ENCODE measurements at regions not wholly inside any gene's neighbourhood (a gene's known extent, or its start where the extent isn't known, plus 50 kb on each side); places are given as distances from the start of the nearest gene placed in this dataset.
"Not testable (repeated sequence)": the region's sequence is repeated elsewhere in the genome, so short reads cannot be mapped to it uniquely, and the experiment has no call there.

DNA sequence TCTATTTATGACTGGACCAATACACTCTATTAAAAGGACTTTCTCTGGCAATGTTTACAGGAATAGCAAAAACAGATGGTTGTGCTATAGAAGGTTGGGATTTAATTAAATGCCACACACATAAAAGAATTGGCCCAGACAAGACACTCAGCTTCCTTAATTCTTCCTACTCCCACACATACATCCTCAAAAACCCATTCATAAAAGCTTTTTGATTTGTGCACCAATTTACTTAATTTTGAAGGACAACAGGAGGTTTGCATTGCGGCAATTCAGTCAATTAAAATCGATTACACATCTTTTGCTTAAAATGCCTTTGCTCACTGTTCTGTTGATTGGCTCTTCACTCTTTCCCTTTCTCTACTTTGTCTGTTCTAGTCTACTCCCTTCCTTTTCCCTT lies 317.1 kb downstream of the CBLL2 start:
- no peaks in the 10 kb centered on the region for H3K36me3 ChIP-seq (ENCODE audit: low read depth, missing control alignments)
- WGBS, 2 donors, result 68 to 82% methylated on average over 2 of the region's 2 CpGs
- no peaks in the 10 kb centered on the region for H3K9me3 ChIP-seq
- no peak overlapping the region for H3K4me3 ChIP-seq
- no peak for DNase-seq
- no peaks in the 10 kb centered on the region for H3K4me1 ChIP-seq
- H3K27me3 ChIP-seq, result no peaks in the 10 kb centered on the region
- intact Hi-C loops (cut with DNase I; ENCODE audit: low total_unique reads), result no loop called here
- TF ChIP-seq POLR2A (IDR thresholded peaks at IDR 0.05), result no peak
- TF ChIP-seq, protein P1, sequence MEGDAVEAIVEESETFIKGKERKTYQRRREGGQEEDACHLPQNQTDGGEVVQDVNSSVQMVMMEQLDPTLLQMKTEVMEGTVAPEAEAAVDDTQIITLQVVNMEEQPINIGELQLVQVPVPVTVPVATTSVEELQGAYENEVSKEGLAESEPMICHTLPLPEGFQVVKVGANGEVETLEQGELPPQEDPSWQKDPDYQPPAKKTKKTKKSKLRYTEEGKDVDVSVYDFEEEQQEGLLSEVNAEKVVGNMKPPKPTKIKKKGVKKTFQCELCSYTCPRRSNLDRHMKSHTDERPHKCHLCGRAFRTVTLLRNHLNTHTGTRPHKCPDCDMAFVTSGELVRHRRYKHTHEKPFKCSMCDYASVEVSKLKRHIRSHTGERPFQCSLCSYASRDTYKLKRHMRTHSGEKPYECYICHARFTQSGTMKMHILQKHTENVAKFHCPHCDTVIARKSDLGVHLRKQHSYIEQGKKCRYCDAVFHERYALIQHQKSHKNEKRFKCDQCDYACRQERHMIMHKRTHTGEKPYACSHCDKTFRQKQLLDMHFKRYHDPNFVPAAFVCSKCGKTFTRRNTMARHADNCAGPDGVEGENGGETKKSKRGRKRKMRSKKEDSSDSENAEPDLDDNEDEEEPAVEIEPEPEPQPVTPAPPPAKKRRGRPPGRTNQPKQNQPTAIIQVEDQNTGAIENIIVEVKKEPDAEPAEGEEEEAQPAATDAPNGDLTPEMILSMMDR (IDR thresholded peaks at IDR 0.05), result no peak
- H3K27ac ChIP-seq, result no peak overlapping the region

DNA sequence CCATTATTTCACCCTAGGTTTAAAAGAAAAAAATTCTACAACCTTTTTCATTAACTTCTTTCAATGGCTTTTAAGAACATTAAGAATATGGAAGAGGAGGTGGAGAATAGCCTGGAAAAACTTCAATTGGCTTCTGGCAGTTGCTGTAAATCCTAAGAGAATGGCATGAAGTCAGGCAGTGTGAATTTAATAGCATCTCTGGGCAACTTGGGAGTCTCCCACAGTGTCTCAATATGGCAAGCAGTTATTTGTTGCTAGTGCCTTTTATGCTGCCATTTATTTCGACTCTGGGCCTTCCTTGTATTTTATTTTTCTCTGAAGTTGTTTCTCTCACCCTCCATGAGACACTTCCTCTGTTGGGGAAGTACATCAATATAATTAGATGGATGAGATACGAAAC lies 322.1 kb downstream of the CBLL2 start:
- H3K4me3 ChIP-seq, result no peak overlapping the region
- TF ChIP-seq, protein P1 (IDR thresholded peaks at IDR 0.05), result no peak
- no peak for TF ChIP-seq POLR2A (IDR thresholded peaks at IDR 0.05)
- H3K9me3 ChIP-seq, result no peaks in the 10 kb centered on the region
- intact Hi-C loops (cut with DNase I; ENCODE audit: low total_unique reads), result no loop called here
- WGBS, 2 donors, result 78 to 88% methylated on average over 2 of the region's 2 CpGs
- no peak for DNase-seq
- H3K27ac ChIP-seq, result no peak overlapping the region
- no peaks in the 10 kb centered on the region for H3K27me3 ChIP-seq
- H3K4me1 ChIP-seq, result no peaks in the 10 kb centered on the region
- H3K36me3 ChIP-seq (ENCODE audit: low read depth, missing control alignments), result no peaks in the 10 kb centered on the region

DNA sequence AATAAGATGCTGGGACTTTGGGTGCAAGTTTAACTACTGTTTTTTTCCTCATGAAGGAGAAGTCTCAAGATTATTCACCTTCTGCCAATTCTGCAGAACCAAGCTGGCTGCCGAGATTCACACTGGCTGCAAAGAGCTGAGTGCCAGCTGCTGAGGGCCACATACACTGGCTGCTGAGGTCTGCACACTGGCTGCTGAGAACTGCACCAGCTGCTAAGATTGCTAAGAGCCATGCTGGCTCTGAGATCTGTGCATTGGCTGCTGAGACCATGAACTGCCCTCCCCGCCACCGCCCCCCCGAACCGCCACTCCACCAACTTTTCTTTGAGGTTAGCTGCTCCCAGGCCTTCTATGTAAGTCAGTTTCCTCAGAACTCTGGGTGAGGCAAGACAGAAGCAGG lies 330.3 kb downstream of the CBLL2 start:
- TF ChIP-seq POLR2A (IDR thresholded peaks at IDR 0.05), result no peak
- TF ChIP-seq, protein P1 (IDR thresholded peaks at IDR 0.05), result no peak
- no peaks in the 10 kb centered on the region for H3K9me3 ChIP-seq
- H3K4me3 ChIP-seq, result no peak overlapping the region
- no peaks in the 10 kb centered on the region for H3K4me1 ChIP-seq
- 91% methylated on average over 5 of the region's 5 CpGs; no CpG with 5 or more reads in 1 of the 2 donors for WGBS, 2 donors
- H3K27me3 ChIP-seq, result no peaks in the 10 kb centered on the region
- intact Hi-C loops (cut with DNase I; ENCODE audit: low total_unique reads), result no loop called here
- DNase-seq, result no peak
- H3K27ac ChIP-seq, result no peak overlapping the region
- no peaks in the 10 kb centered on the region for H3K36me3 ChIP-seq (ENCODE audit: low read depth, missing control alignments)

DNA sequence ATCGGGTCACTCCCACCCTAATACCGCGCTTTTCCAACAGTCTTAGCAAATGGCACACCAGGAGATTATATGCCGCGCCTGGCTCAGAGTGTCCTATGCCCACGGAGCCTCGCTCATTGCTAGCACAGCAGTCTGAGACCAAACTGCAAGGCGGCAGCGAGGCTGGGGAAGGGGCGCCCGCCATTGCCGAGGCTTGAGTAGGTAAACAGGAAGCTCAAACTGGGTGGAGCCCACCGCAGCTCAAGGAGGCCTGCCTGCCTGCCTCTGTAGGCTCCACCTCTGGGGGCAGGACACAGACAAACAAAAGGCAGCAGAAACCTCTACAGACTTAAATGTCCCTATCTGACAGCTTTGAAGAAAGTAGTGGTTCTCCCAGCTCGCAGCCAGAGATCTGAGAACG lies 336.7 kb downstream of the CBLL2 start:
- WGBS, 2 donors, result 97% methylated on average over 10 of the region's 15 CpGs; no CpG with 5 or more reads in 1 of the 2 donors
- intact Hi-C loops (cut with DNase I; ENCODE audit: low total_unique reads); H3K27ac ChIP-seq; H3K9me3 ChIP-seq; H3K4me1 ChIP-seq; H3K36me3 ChIP-seq (ENCODE audit: low read depth, missing control alignments); DNase-seq; H3K4me3 ChIP-seq; H3K27me3 ChIP-seq: not testable (repeated sequence)

DNA sequence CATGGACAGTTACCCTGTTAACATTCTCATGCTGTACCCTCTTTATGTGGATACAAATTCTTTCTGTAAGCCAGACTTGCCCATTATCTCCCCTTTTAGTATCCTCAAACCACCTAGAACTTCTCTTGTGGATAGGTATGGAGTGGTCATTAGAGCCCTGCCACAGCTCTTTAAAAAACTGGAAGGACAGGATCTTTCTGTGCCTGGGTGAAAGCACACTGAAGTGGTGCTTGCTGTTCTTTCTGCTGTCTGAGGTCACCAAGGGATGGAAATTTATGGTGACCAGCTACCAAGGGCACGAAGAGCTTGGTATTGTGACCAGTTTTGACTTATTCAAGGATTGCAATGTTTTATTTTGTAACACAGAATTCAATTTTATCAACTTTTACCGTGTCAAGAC lies 344.2 kb downstream of the CBLL2 start:
- Histone ChIP-seq H3K9me3 (no peaks in the 10 kb centered on the region), H3K4me3 (no peak overlapping the region), H3K36me3 (ENCODE audit: low read depth, missing control alignments) (no peaks in the 10 kb centered on the region), H3K4me1 (no peaks in the 10 kb centered on the region), H3K27me3 (no peaks in the 10 kb centered on the region), H3K27ac (no peak overlapping the region)
- TF ChIP-seq POLR2A (IDR thresholded peaks at IDR 0.05), result no peak
- TF ChIP-seq, protein P1 (IDR thresholded peaks at IDR 0.05), result no peak
- WGBS, 2 donors, result 36 to 42% methylated on average over 2 of the region's 2 CpGs
- DNase-seq, result no peak
- intact Hi-C loops (cut with DNase I; ENCODE audit: low total_unique reads), result no loop called here

Measured in testis (tissue), 2 donors.